ENCODE measurements at regions not wholly inside any gene's neighbourhood (a gene's known extent, or its start where the extent isn't known, plus 50 kb on each side); places are given as distances from the start of the nearest gene placed in this dataset.

DNA sequence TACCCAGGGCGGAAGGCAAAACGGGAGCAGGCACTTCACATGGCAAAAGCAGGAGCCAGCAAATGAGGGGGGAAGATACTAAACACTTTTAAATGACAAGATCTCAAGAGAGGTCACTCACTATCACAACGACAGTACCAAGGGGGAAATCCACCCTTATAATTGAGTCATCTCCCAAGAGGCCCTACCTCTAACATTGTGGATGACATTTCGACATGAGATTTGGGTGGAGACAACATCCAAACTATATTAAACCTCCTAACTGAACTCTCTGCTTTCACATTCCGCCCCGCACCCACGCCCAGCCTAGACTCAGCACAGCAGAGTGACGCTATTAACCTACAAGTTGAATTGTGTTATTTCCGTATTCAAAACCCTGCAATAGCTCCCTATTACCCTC lies 76.7 kb upstream of the SCAF11 start:
- TF ChIP-seq GATA3 (IDR thresholded peaks at IDR 0.05; ENCODE audit: low read depth, low read length) (no peak), GATA2 (IDR thresholded peaks at IDR 0.05; ENCODE audit: low read depth, low read length) (no peak)
